ENCODE measurements at regions not wholly inside any gene's neighbourhood (a gene's known extent, or its start where the extent isn't known, plus 50 kb on each side); places are given as distances from the start of the nearest gene placed in this dataset.

DNA sequence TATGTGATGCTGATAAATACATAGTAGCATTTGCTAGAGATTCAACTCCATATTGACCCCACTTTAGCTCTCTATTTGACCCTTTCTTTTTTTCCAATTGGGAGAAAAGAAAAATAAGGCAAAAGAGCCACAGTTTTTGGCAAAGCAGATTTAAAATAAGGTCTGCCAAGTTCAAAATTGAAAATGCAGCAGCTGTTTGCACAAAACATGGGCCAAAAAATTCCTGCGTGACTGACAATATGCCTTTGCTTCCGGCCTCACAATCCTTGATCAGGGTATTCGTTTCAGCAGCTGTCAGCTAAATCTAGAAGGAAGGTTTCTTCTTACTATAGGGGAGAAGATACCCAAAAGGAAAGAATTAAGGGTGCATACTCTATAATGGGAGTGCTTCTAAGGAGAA lies 563.5 kb upstream of the CCDC54 start:
- TF ChIP-seq, protein P1, sequence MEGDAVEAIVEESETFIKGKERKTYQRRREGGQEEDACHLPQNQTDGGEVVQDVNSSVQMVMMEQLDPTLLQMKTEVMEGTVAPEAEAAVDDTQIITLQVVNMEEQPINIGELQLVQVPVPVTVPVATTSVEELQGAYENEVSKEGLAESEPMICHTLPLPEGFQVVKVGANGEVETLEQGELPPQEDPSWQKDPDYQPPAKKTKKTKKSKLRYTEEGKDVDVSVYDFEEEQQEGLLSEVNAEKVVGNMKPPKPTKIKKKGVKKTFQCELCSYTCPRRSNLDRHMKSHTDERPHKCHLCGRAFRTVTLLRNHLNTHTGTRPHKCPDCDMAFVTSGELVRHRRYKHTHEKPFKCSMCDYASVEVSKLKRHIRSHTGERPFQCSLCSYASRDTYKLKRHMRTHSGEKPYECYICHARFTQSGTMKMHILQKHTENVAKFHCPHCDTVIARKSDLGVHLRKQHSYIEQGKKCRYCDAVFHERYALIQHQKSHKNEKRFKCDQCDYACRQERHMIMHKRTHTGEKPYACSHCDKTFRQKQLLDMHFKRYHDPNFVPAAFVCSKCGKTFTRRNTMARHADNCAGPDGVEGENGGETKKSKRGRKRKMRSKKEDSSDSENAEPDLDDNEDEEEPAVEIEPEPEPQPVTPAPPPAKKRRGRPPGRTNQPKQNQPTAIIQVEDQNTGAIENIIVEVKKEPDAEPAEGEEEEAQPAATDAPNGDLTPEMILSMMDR (IDR thresholded peaks at IDR 0.05; ENCODE audit: low read depth, low read length, missing input control), result no peak
- TF ChIP-seq, protein P2, sequence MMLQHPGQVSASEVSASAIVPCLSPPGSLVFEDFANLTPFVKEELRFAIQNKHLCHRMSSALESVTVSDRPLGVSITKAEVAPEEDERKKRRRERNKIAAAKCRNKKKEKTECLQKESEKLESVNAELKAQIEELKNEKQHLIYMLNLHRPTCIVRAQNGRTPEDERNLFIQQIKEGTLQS (IDR thresholded peaks at IDR 0.05), result no peak
- TF ChIP-seq YY1 (IDR thresholded peaks at IDR 0.05), result no peak
- no peak for TF ChIP-seq HNF4A (conservative IDR thresholded peaks at IDR 0.05)
- no peak for TF ChIP-seq FOXA1 (IDR thresholded peaks at IDR 0.05)
- TF ChIP-seq NR2F2 (IDR thresholded peaks at IDR 0.05), result peak; percentile 51

All from liver (tissue), 3 donors.